GM12878 (cell line): ENCODE measurements at regions not wholly inside any gene's neighbourhood (a gene's known extent, or its start where the extent isn't known, plus 50 kb on each side); places are given as distances from the start of the nearest gene placed in this dataset.

Source experiments
- ATAC-seq: fragments of 200-7000 bp; cut with Tn5 transposase; 3 replicates; pipeline ENCODE4 v1.9.1; 2020; ENCODE audit warnings: mild to moderate bottlenecking, moderate library complexity
- BruUV-seq: library from RNA; stranded (reverse); fragments of 400-500 nt; replicated peaks from 2 replicates; lab custom pipeline; 2021; lab: Mats Ljungman, UMichigan
- CTCF ChIA-PET: fragments of 300-600 bp; sonication (Branson Sonifier 250); formaldehyde crosslinking; extraction: SDS; loops from one replicate; lab custom pipeline; 2021; ENCODE audit warnings: inconsistent platforms; lab: Yijun Ruan, JAX
- POLR2A ChIA-PET: fragments of 350-600 bp; formaldehyde crosslinking; extraction: SDS; loops from one replicate; lab custom pipeline; 2021; ENCODE audit warnings: inconsistent platforms; lab: Charles Lee
- RAD21 ChIA-PET: fragments of 300-600 bp; sonication (Branson Sonifier 250); formaldehyde crosslinking; loops from one replicate; lab custom pipeline; 2023; ENCODE audit warnings: antibody characterized with exemption; ENCODE audit not compliant: unreplicated experiment; lab: Charles Lee
- SMC1A ChIA-PET: fragments of 300-600 bp; sonication (Branson Sonifier 250); formaldehyde crosslinking; loops from one replicate; lab custom pipeline; 2023; ENCODE audit not compliant: unreplicated experiment, uncharacterized antibody; lab: Charles Lee
- DNase-seq: peaks from one replicate; pipeline ENCODE4 v3.0.0-alpha.2; 2011; ENCODE audit warnings: low read depth, low spot score
- FAIRE-seq: peaks from 3 replicates; lab custom pipeline; 2011; peaks lifted over from hg19 to GRCh38; lab: Jason Lieb, UNC
- H2AFZ ChIP-seq: 2 replicates; pipeline ENCODE4 v1.6.0; 2011; ENCODE audit warnings: low read depth, low read length, control low read depth; ENCODE audit not compliant: control insufficient read depth
- H3K27ac ChIP-seq: 2 replicates; pipeline ENCODE4 v1.5.1; 2011; ENCODE audit warnings: control low read depth; ENCODE audit not compliant: control insufficient read depth, insufficient read depth
- H3K27me3 ChIP-seq, 2 experiments: replicated peaks in 1 of 2; 2 replicates each; pipeline versions ENCODE4 v1.6.0 to v1.6.1; 2011; ENCODE audit warnings: low read length in 1 of 2; ENCODE audit not compliant: control insufficient read depth in 2 of 2, insufficient read depth in 2 of 2
- H3K36me3 ChIP-seq, 2 experiments: 2 replicates each; pipeline ENCODE4 v1.5.1; 2011; ENCODE audit warnings: low read length in 1 of 2; ENCODE audit not compliant: control insufficient read depth in 2 of 2, insufficient read depth in 2 of 2
- H3K4me1 ChIP-seq: 2 replicates; pipeline ENCODE4 v1.6.1; 2011; ENCODE audit warnings: mild to moderate bottlenecking, low read length, moderate library complexity, mixed read lengths; ENCODE audit not compliant: control insufficient read depth, insufficient read depth
- H3K4me2 ChIP-seq: 2 replicates; pipeline ENCODE4 v1.6.0; 2011; ENCODE audit warnings: control low read depth; ENCODE audit not compliant: control insufficient read depth, insufficient read depth
- H3K4me3 ChIP-seq: fragments of 200-600 bp; sonication (generic); 2 replicates; pipeline ENCODE4 v1.5.1; 2016
- H3K79me2 ChIP-seq: 2 replicates; pipeline ENCODE4 v1.6.0; 2011; ENCODE audit warnings: low read length; ENCODE audit not compliant: control insufficient read depth, insufficient read depth
- H3K9ac ChIP-seq: 2 replicates; pipeline ENCODE4 v1.8.0; 2011; ENCODE audit warnings: low read length, control low read depth, mixed read lengths; ENCODE audit not compliant: control insufficient read depth, insufficient read depth
- H3K9me3 ChIP-seq: replicated peaks from 3 replicates; pipeline ENCODE4 v1.5.1; 2011; ENCODE audit warnings: mild to moderate bottlenecking, low read length; ENCODE audit not compliant: control insufficient read depth, insufficient read depth
- H4K20me1 ChIP-seq: 2 replicates; pipeline ENCODE4 v1.6.0; 2011; ENCODE audit not compliant: control insufficient read depth, insufficient read depth
- EP300 ChIP-seq, 2 experiments: fragments of 150-350 bp in 1 of 2; IDR thresholded peaks; 2 replicates each; pipeline ENCODE4 v1.6.1; 2011 to 2012; ENCODE audit warnings: low read depth in 2 of 2, low read length in 2 of 2, borderline replicate concordance in 1 of 2, improper control_type of control experiment in 1 of 2, inconsistent platforms in 1 of 2; ENCODE audit not compliant: control insufficient read depth in 1 of 2
- FOXM1 ChIP-seq: IDR thresholded peaks from 2 replicates; pipeline ENCODE4 v1.6.1; 2012; ENCODE audit warnings: low read depth, mild to moderate bottlenecking, inconsistent platforms, low read length, moderate library complexity
- MEF2A ChIP-seq: IDR thresholded peaks from 2 replicates; pipeline ENCODE4 v1.6.1; 2011; ENCODE audit warnings: low read depth, mild to moderate bottlenecking, low read length, moderate library complexity; ENCODE audit not compliant: insufficient read depth
- RELA ChIP-seq: fragments of 450-650 bp; IDR thresholded peaks from 2 replicates; pipeline ENCODE4 v1.8.0; 2014; ENCODE audit warnings: borderline replicate concordance; ENCODE audit not compliant: partially characterized antibody
- REST ChIP-seq: IDR thresholded peaks from 2 replicates; pipeline ENCODE4 v1.6.1; 2012; ENCODE audit warnings: mild to moderate bottlenecking, low read depth, low read length
- SIX5 ChIP-seq: IDR thresholded peaks from 2 replicates; pipeline ENCODE4 v1.6.1; 2011; ENCODE audit warnings: mild to moderate bottlenecking, low read depth, low read length, moderate library complexity; ENCODE audit not compliant: severe bottlenecking
- STAT3 ChIP-seq: IDR thresholded peaks from 2 replicates; pipeline ENCODE4 v1.6.1; 2011; ENCODE audit warnings: low read depth, low read length, improper control_type of control experiment
- TCF12 ChIP-seq: IDR thresholded peaks from 2 replicates; pipeline ENCODE4 v1.6.1; 2011; ENCODE audit warnings: low read depth, mild to moderate bottlenecking, low read length
- WGBS: methylation state at CpG from one replicate; pipeline ENCODE4 v1.1.6; 2016; ENCODE audit warnings: low lambda C conversion rate; ENCODE audit not compliant: insufficient replicate concordance, insufficient coverage; ENCODE audit errors: missing lambda C conversion rate; 5-methylcytosine and 5-hydroxymethylcytosine counted together
- in situ Hi-C: fragments of 300-500 bp; cut with MboI; formaldehyde crosslinking; loops from 9 replicates; pipeline ENCODE4 v1.14.3; 2018; ENCODE audit warnings: mixed read lengths
- intact Hi-C: fragments of 100-400 bp; cut with micrococcal nuclease; formaldehyde crosslinking; loops from one replicate; pipeline ENCODE4 v1.14.2; 2022; ENCODE audit not compliant: unreplicated experiment

- TF ChIP-seq REST (no peak), STAT3 (no peak), RELA (no peak)
Measured at GRCh38 chr1:34346128-34346527, 169.4 kb downstream of the C1orf94 start (continued).

- FAIRE-seq (no peak), ATAC-seq (no peak), DNase-seq (no peak)
- Histone ChIP-seq H4K20me1 (no peaks in the 10 kb centered on the region), H3K9me3 (no peaks in the 10 kb centered on the region; the same call in 2 of the 3 replicates), H3K27me3 (no peaks in the 10 kb centered on the region), H3K79me2 (no peaks in the 10 kb centered on the region), H3K4me2 (no peak overlapping the region), H3K36me3 (no peaks in the 10 kb centered on the region), H3K4me3 (no peak overlapping the region), H3K4me1 (no peaks in the 10 kb centered on the region; the same call in 1 of the 2 replicates), H3K9ac (no peak overlapping the region), H2AFZ (no peak overlapping the region), H3K27ac (no peak overlapping the region)
- WGBS, result 67% methylated on average over 2 of the region's 2 CpGs
- intact Hi-C loops (no loop called here), in situ Hi-C loops (no loop called here)
- ChIA-PET CTCF (no interaction called here), POLR2A (no interaction called here), RAD21 (no interaction called here), SMC1A (no interaction called here)
- no peak for TF ChIP-seq FOXM1
- TF ChIP-seq MEF2A, result no peak
- no peak for TF ChIP-seq SIX5
- TF ChIP-seq TCF12, result no peak
- TF ChIP-seq EP300 (IDR thresholded peaks at IDR 0.05; ENCODE audit: borderline replicate concordance in 1 of 2, control insufficient read depth in 1 of 2, low read depth in 2 of 2, low read length in 2 of 2), result no peak
- no TSS peak for BruUV-seq
Measured at GRCh38 chr1:34353409-34353808, 176.7 kb downstream of the C1orf94 start.
